Lower leg skin (tissue), 3 donors: ENCODE measurements at regions not wholly inside any gene's neighbourhood (a gene's known extent, or its start where the extent isn't known, plus 50 kb on each side); places are given as distances from the start of the nearest gene placed in this dataset.

Experiments
- CTCF ChIP-seq, 3 donors: fragments of 450-650 bp; IDR thresholded peaks; one replicate each; pipeline ENCODE4 v1.5.1; 2016; ENCODE audit warnings: antibody characterized with exemption in 3 of 3, mild to moderate bottlenecking in 3 of 3, moderate library complexity in 2 of 3
- POLR2A ChIP-seq, 2 donors: fragments of 450-650 bp; IDR thresholded peaks; one replicate each; pipeline ENCODE4 v1.6.1; 2016 to 2017; ENCODE audit warnings: antibody characterized with exemption in 2 of 2, mild to moderate bottlenecking in 1 of 2, moderate library complexity in 1 of 2

- TF ChIP-seq CTCF (IDR thresholded peaks at IDR 0.05) = no peak
- TF ChIP-seq POLR2A (IDR thresholded peaks at IDR 0.05) = no peak
These were observed 683.2 kb upstream of the TPTE start for GRCh38 chr21:9837946-9838737.
